Upper lobe of left lung (tissue), 4 donors: ENCODE measurements at regions not wholly inside any gene's neighbourhood (a gene's known extent, or its start where the extent isn't known, plus 50 kb on each side); places are given as distances from the start of the nearest gene placed in this dataset.

Experiments
- CTCF ChIP-seq, 6 experiments: fragments of 450-650 bp in 4 of 6; fragments of 200-600 bp in 2 of 6; sonication (generic) in 2 of 6; IDR thresholded peaks; one replicate each; pipeline ENCODE4 v1.5.1; 2016 to 2019; ENCODE audit warnings: antibody characterized with exemption in 6 of 6
- EP300 ChIP-seq, 4 donors: sonication (generic); formaldehyde crosslinking; IDR thresholded peaks; one replicate each; pipeline ENCODE4 v1.5.1; 2017; ENCODE audit warnings: antibody characterized with exemption in 4 of 4, control low read depth in 2 of 4
- POLR2A ChIP-seq, 4 donors: fragments of 450-650 bp; IDR thresholded peaks; one replicate each; pipeline ENCODE4 v1.5.1; 2016 to 2017; ENCODE audit warnings: antibody characterized with exemption in 4 of 4, mild to moderate bottlenecking in 2 of 4

- TF ChIP-seq CTCF (IDR thresholded peaks at IDR 0.05) (no peak), POLR2A (IDR thresholded peaks at IDR 0.05) (no peak), EP300 (IDR thresholded peaks at IDR 0.05) (no peak)
These were observed 603.6 kb upstream of the NR2F2 start for GRCh38 chr15:95726891-95727290.
